GM12874 (cell line): ENCODE measurements at regions not wholly inside any gene's neighbourhood (a gene's known extent, or its start where the extent isn't known, plus 50 kb on each side); places are given as distances from the start of the nearest gene placed in this dataset.

Experiments
- CTCF ChIP-seq: IDR thresholded peaks from 2 replicates; pipeline ENCODE4 v1.5.1; 2011; ENCODE audit warnings: low read depth, mild to moderate bottlenecking, control low read depth, low read length, moderate library complexity; ENCODE audit not compliant: insufficient read depth

GRCh38 chr7:14960721-14961120 is 58.2 kb upstream of the DGKB start:
- no peak for TF ChIP-seq CTCF

GRCh38 chr7:14959339-14959738 is 56.8 kb upstream of the DGKB start:
- TF ChIP-seq CTCF: no peak

GRCh38 chr7:14954035-14954434 is 51.5 kb upstream of the DGKB start:
- TF ChIP-seq CTCF: no peak
